K562 (cell line): ENCODE measurements at regions not wholly inside any gene's neighbourhood (a gene's known extent, or its start where the extent isn't known, plus 50 kb on each side); places are given as distances from the start of the nearest gene placed in this dataset.

Experiments
- ATAC-seq: fragments of 200-7000 bp; cut with Tn5 transposase; 3 replicates; pipeline ENCODE4 v1.9.1; 2020; ENCODE audit warnings: moderate library complexity
- BruUV-seq: library from RNA; stranded (reverse); fragments of 400-500 nt; replicated peaks from 2 replicates; lab custom pipeline; 2021; lab: Mats Ljungman, UMichigan
- CTCF ChIA-PET: fragments of 300-600 bp; formaldehyde crosslinking; extraction: SDS; loops from one replicate; lab custom pipeline; 2021; ENCODE audit warnings: low intra/inter-chr PET ratio; lab: Yijun Ruan, JAX
- POLR2A ChIA-PET: fragments of 300-600, 350-650 bp; sonication (Branson Sonifier 250); formaldehyde crosslinking; extraction: SDS; loops from one replicate; lab custom pipeline; 2021; ENCODE audit warnings: antibody characterized with exemption, inconsistent platforms; lab: Yijun Ruan, JAX
- DNase-seq, 4 experiments: peaks; one replicate each; pipeline versions ENCODE4 v3.0.0 to v3.0.0-alpha.2; 2011 to 2018; ENCODE audit warnings: low spot score in 3 of 4, mixed read lengths in 3 of 4; ENCODE audit errors: extremely low read depth in 1 of 4
- FAIRE-seq: peaks from 2 replicates; lab custom pipeline; 2011; peaks lifted over from hg19 to GRCh38; lab: Jason Lieb, UNC
- H2AFZ ChIP-seq: 2 replicates; pipeline ENCODE4 v1.6.0; 2011; ENCODE audit warnings: low read depth, low read length, control low read depth, inconsistent platforms
- H3K27ac ChIP-seq: fragments of 200-600 bp; 3 replicates; pipeline ENCODE4 v1.8.0; 2011; ENCODE audit warnings: low read depth, mild to moderate bottlenecking, control low read depth, inconsistent platforms, low read length, moderate library complexity, mixed read lengths; ENCODE audit errors: extremely low read depth
- H3K27me3 ChIP-seq, 2 experiments: fragments of 300-600 bp in 1 of 2; 2 replicates in 1 of 2; 3 replicates in 1 of 2; pipeline versions ENCODE4 v1.6.0 to v1.8.0; 2011; ENCODE audit warnings: inconsistent platforms in 2 of 2, low read length in 2 of 2, mild to moderate bottlenecking in 1 of 2, mixed read lengths in 1 of 2, moderate library complexity in 1 of 2; ENCODE audit not compliant: control insufficient read depth in 2 of 2, insufficient read depth in 2 of 2
- H3K36me3 ChIP-seq: fragments of 300-600 bp; 3 replicates; pipeline ENCODE4 v1.8.0; 2011; ENCODE audit warnings: mild to moderate bottlenecking, low read length, inconsistent platforms; ENCODE audit not compliant: control insufficient read depth, insufficient read depth
- H3K4me1 ChIP-seq, 2 experiments: fragments of 200-600 bp in 1 of 2; replicated peaks in 1 of 2; 2 replicates in 1 of 2; 3 replicates in 1 of 2; pipeline versions ENCODE4 v1.5.1 to v1.8.0; 2011; ENCODE audit warnings: inconsistent platforms in 2 of 2, low read length in 2 of 2, mild to moderate bottlenecking in 1 of 2, mixed read lengths in 1 of 2, moderate library complexity in 1 of 2; ENCODE audit not compliant: control insufficient read depth in 2 of 2, insufficient read depth in 2 of 2
- H3K4me2 ChIP-seq: 2 replicates; pipeline ENCODE4 v1.6.1; 2011; ENCODE audit warnings: low read length, control low read depth, inconsistent platforms, mixed read lengths; ENCODE audit not compliant: insufficient read depth
- H3K4me3 ChIP-seq: fragments of 200-600 bp; sonication (generic), shearing (Covaris generic); 2 replicates; pipeline ENCODE4 v1.5.1; 2016; ENCODE audit warnings: control low read depth, inconsistent platforms
- H3K79me2 ChIP-seq: fragments of 200-600 bp; 3 replicates; pipeline ENCODE4 v1.8.0; 2011; ENCODE audit warnings: low read length, inconsistent platforms; ENCODE audit not compliant: control insufficient read depth, insufficient read depth
- H3K9ac ChIP-seq, 2 experiments: 2 replicates each; pipeline versions ENCODE4 v1.6.0 to v1.6.1; 2011; ENCODE audit warnings: low read depth in 2 of 2, low read length in 2 of 2, control low read depth in 1 of 2, inconsistent platforms in 1 of 2, mild to moderate bottlenecking in 1 of 2, mixed read lengths in 1 of 2; ENCODE audit not compliant: insufficient read depth in 1 of 2
- H3K9me1 ChIP-seq: one replicate; pipeline ENCODE4 v1.6.0; 2011; ENCODE audit warnings: inconsistent platforms, mild to moderate bottlenecking, low read length, moderate library complexity; ENCODE audit not compliant: control insufficient read depth, insufficient read depth
- H3K9me3 ChIP-seq: replicated peaks from 2 replicates; pipeline ENCODE4 v1.5.1; 2011; ENCODE audit warnings: low read depth, low read length, inconsistent platforms; ENCODE audit not compliant: control insufficient read depth, insufficient read depth
- H4K20me1 ChIP-seq: replicated peaks from 2 replicates; pipeline ENCODE4 v1.6.1; 2011; ENCODE audit warnings: low read length, inconsistent platforms, mixed read lengths; ENCODE audit not compliant: control insufficient read depth, insufficient read depth
- ARID1B ChIP-seq: fragments of 450-650 bp; IDR thresholded peaks from 2 replicates; pipeline ENCODE4 v1.6.1; 2016; ENCODE audit warnings: antibody characterized with exemption, mild to moderate bottlenecking, inconsistent platforms
- BACH1 ChIP-seq: fragments of 200-800 bp; sonication (Bioruptor generic); IDR thresholded peaks from 2 replicates; pipeline ENCODE4 v1.6.1; 2016; ENCODE audit warnings: missing genetic modification characterization, missing compliant biosample characterization
- HDGF ChIP-seq: fragments of 450-650 bp; IDR thresholded peaks from 2 replicates; pipeline ENCODE4 v1.6.1; 2016
- MYBL2 ChIP-seq, 2 experiments: fragments of 450-650 bp in 1 of 2; sonication (generic) in 1 of 2; formaldehyde crosslinking in 1 of 2; IDR thresholded peaks; 2 replicates each; pipeline versions ENCODE4 v1.6.1 to v1.8.1; 2017 to 2022; ENCODE audit warnings: borderline replicate concordance in 1 of 2, inconsistent platforms in 1 of 2, low read depth in 1 of 2, mild to moderate bottlenecking in 1 of 2, missing genetic modification reagents in 1 of 2, moderate library complexity in 1 of 2
- RBM17 ChIP-seq: fragments of 200-400 bp; formaldehyde crosslinking; IDR thresholded peaks from 2 replicates; pipeline ENCODE4 v1.6.1; 2017; ENCODE audit warnings: low read depth, mild to moderate bottlenecking, low read length, borderline replicate concordance
- ZFP30 ChIP-seq: fragments of 250-450 bp; sonication (Bioruptor Pico); IDR thresholded peaks from 2 replicates; pipeline ENCODE4 v1.8.0; 2022; ENCODE audit warnings: moderate library complexity, mild to moderate bottlenecking, inconsistent platforms, borderline replicate concordance
- ZNF174 ChIP-seq: fragments of 250-450 bp; sonication (Bioruptor Pico); IDR thresholded peaks from 2 replicates; pipeline ENCODE4 v1.4.0; 2020; ENCODE audit warnings: mild to moderate bottlenecking
- WGBS: fragments of 100-300 bp; shearing (Covaris generic); methylation state at CpG from one replicate; pipeline ENCODE4 v1.1.6; 2016; ENCODE audit warnings: low coverage, mixed read lengths; ENCODE audit not compliant: insufficient coverage; ENCODE audit errors: missing lambda C conversion rate; 5-methylcytosine and 5-hydroxymethylcytosine counted together
- in situ Hi-C: fragments of 300-500 bp; cut with MboI; formaldehyde crosslinking; loops from 4 replicates; pipeline ENCODE4 v1.15.0; 2018; ENCODE audit warnings: inconsistent platforms, mixed read lengths
- intact Hi-C: fragments of 100-400 bp; cut with micrococcal nuclease; formaldehyde crosslinking; loops from 2 replicates; pipeline ENCODE4 v1.14.2; 2022
- TF ChIP-seq, protein P1 (sequence below): fragments of 450-650 bp; IDR thresholded peaks from 2 replicates; pipeline ENCODE4 v1.6.1; 2017; ENCODE audit warnings: mild to moderate bottlenecking, moderate library complexity
- TF ChIP-seq, protein P2 (sequence below), 2 experiments: fragments of 450-650 bp in 1 of 2; sonication (generic) in 1 of 2; formaldehyde crosslinking in 1 of 2; IDR thresholded peaks in 1 of 2; conservative IDR thresholded peaks in 1 of 2; 2 replicates each; pipeline versions ENCODE4 v1.6.1 to v1.8.1; 2016 to 2023; ENCODE audit warnings: mild to moderate bottlenecking in 2 of 2, moderate library complexity in 2 of 2, inconsistent platforms in 1 of 2, missing genetic modification reagents in 1 of 2

DNA sequence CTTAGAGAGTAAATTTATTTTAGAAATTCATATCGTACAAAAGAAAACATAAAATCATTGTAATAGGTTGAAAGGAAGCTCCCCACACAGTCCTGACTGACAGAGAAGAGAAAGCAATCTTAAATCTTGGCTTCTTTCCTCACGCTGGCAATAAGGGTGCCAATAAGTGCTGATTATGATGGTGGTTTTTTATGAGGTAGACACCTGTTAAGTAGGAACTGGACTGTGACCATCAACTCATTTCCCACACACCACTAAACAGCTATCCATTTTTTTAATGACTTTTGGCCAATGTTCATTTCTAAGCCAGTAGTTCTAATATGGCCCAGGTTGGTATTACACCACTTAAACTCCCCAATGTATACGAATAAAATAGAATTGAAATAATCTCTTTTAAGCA, 893.5 kb upstream of the NUDT12 start:
- BruUV-seq: no TSS peak
- Histone ChIP-seq H3K4me3 (no peak overlapping the region), H2AFZ (no peak overlapping the region), H3K9me1 (no peaks in the 10 kb centered on the region), H3K27ac (no peak overlapping the region), H3K36me3 (no peaks in the 10 kb centered on the region), H4K20me1 (no peaks in the 10 kb centered on the region), H3K79me2 (no peaks in the 10 kb centered on the region), H3K9ac (no peak overlapping the region), H3K4me1 (no peaks in the 10 kb centered on the region), H3K27me3 (no peaks in the 10 kb centered on the region), H3K4me2 (no peak overlapping the region), H3K9me3 (no peaks in the 10 kb centered on the region)
- POLR2A ChIA-PET: no interaction called here
- in situ Hi-C loops: no loop called here
- 0% methylated on average over 3 of the region's 3 CpGs for WGBS
- ATAC-seq: no peak
- TF ChIP-seq MYBL2 (IDR thresholded peaks at IDR 0.05; ENCODE audit: low read depth): no peak
- no peak for TF ChIP-seq MYBL2 (CRISPR knock-in tag; IDR thresholded peaks at IDR 0.05; ENCODE audit: borderline replicate concordance)
- TF ChIP-seq, protein P1, sequence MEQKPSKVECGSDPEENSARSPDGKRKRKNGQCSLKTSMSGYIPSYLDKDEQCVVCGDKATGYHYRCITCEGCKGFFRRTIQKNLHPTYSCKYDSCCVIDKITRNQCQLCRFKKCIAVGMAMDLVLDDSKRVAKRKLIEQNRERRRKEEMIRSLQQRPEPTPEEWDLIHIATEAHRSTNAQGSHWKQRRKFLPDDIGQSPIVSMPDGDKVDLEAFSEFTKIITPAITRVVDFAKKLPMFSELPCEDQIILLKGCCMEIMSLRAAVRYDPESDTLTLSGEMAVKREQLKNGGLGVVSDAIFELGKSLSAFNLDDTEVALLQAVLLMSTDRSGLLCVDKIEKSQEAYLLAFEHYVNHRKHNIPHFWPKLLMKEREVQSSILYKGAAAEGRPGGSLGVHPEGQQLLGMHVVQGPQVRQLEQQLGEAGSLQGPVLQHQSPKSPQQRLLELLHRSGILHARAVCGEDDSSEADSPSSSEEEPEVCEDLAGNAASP: no peak
- no peak for TF ChIP-seq RBM17
- no peak for TF ChIP-seq ZNF174 (CRISPR knock-in tag)
- TF ChIP-seq, protein P2, sequence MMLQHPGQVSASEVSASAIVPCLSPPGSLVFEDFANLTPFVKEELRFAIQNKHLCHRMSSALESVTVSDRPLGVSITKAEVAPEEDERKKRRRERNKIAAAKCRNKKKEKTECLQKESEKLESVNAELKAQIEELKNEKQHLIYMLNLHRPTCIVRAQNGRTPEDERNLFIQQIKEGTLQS (IDR thresholded peaks at IDR 0.05): no peak
- TF ChIP-seq, protein P2 (CRISPR knock-in tag; conservative IDR thresholded peaks at IDR 0.05): no peak
- no peak for TF ChIP-seq ARID1B
- TF ChIP-seq BACH1 (tag): no peak
- no peak for TF ChIP-seq HDGF
- TF ChIP-seq ZFP30 (CRISPR knock-in tag): no peak
- no peak for FAIRE-seq
- DNase-seq: no peak
- CTCF ChIA-PET: no interaction called here
- intact Hi-C loops: no loop called here
